A549 (cell line): ENCODE measurements at regions not wholly inside any gene's neighbourhood (a gene's known extent, or its start where the extent isn't known, plus 50 kb on each side); places are given as distances from the start of the nearest gene placed in this dataset.

Source experiments
- CTCF ChIP-seq: fragments of >200 bp; sonication (Bioruptor Twin); formaldehyde crosslinking; IDR thresholded peaks from 3 replicates; pipeline ENCODE4 v1.5.1; 2016
- NFE2L2 ChIP-seq: fragments of 150-350 bp; conservative IDR thresholded peaks from 2 replicates; pipeline ENCODE4 v1.6.1; 2014; ENCODE audit warnings: low read length
- PHF8 ChIP-seq: fragments of 200-600 bp; sonication (generic); IDR thresholded peaks from 2 replicates; pipeline ENCODE4 v1.6.1; 2016; ENCODE audit warnings: low read depth, mild to moderate bottlenecking, antibody characterized with exemption, moderate library complexity, borderline replicate concordance

DNA sequence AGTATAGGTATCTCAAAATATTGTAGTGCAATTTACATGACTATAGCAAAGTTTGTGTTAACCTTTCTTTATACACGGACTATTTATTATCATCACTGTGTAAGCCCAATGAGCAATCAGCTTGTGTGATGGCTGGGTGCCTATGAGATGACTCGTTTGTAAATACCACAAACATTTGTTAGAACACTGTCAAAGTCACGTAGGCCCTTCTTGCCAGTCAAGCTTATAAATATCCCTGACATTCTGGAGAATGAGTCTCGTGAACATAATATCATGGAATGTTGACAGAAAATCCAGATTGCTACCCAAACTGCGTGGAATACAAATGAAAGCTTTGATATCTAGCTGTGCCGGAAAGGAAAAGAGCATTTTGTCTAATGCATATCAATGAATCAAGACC, 648.3 kb upstream of the MDGA2 start:
- TF ChIP-seq CTCF = no peak
- TF ChIP-seq PHF8 = no peak
- no peak for TF ChIP-seq NFE2L2
